HG02623 (cell line): ENCODE measurements at regions not wholly inside any gene's neighbourhood (a gene's known extent, or its start where the extent isn't known, plus 50 kb on each side); places are given as distances from the start of the nearest gene placed in this dataset.
A peak's percentile ranks its signal among the peaks of the same experiment; 100 is the strongest.
"Not testable (repeated sequence)": the region's sequence is repeated elsewhere in the genome, so short reads cannot be mapped to it uniquely, and the experiment has no call there.

ENCODE experiments used
- ATAC-seq: cut with Tn5 transposase; IDR thresholded peaks from one replicate; pipeline ENCODE4 v1.9.1; 2021; ENCODE audit warnings: moderate library complexity; ENCODE audit not compliant: unreplicated experiment

- ATAC-seq = not testable (repeated sequence)
Observed at GRCh38 chr1:219410721-219411120, 202.2 kb downstream of the ZC3H11B start.

DNA sequence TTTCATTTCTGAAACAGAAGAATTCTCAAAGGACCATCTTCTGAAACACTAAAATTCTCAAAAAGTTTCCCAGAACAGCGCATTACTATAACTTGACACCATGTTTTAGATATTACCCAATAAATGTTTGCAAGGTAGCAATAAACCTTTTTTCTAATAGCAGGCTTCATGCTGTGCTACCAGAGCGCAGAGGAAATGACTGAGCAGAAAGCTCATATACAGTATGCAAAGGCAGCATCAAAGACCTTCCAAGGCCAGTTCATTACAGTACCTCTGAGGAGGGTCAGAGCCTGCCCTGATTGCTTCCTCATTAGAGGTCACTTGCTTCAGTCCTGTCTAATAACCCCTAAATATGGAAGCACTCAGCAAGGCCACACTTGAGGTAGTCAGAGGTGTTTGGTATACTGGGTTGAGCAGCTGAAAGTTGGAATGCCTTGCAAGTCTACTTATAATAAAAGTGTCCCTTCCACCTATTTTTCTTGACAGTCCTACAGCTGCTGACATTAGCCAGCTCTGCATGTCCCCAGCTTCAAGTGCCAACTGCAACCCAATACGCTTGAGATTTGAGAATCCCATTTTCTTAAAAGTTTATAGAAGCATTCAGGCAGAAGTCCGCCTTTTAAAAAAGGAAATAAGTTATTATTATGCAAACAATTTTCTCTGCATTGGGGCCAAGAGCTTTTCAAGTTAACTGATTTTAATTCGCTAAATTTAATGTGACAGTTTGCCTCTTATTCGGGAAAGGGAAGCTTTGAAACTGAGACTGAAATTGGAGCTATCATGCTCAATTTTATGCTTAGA, 207.2 kb downstream of the ZC3H11B start:
- ATAC-seq = no peak

DNA sequence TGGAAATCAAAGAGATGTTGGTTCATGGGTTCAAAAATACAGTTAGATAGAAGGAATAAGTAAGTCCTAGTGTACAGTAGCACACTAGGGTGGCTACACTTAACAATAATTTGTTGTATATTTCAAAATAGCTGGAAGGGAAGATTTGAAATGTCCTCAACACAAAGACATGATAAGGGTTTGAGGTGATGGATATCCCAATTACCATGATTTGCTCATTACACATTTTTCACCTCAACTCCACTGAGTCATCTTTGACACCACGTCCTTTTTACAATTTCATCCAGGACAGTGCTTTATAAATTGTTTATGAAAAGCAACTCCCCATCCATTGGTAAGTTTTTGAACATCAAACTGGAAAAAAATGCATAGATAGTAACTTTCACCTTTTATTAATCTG, 208.3 kb downstream of the ZC3H11B start:
- ATAC-seq = no peak

DNA sequence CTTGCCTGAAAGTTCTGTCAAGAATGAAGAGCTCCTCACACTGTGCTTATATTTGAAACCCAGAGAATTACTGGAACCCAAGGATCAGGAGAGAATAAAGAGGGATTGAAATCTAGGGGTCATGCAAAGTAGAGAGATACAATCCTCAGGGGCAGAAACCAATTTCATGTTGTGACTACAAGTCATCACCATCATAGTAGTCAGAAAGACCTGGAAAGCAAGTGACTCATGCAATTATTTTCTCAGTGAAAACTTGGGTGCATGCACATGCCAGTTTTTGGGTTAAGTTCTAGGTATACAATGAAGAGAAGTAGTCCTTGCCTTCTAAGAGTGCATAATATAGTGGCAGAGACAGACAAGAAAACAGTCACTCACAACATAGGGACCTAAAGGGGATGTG, 210.0 kb downstream of the ZC3H11B start:
- no peak for ATAC-seq

GRCh38 chr1:219401724-219402625, 210.9 kb downstream of the ZC3H11B start:
- no peak for ATAC-seq

GRCh38 chr1:219399446-219399845, 213.5 kb downstream of the ZC3H11B start:
- no peak for ATAC-seq

DNA sequence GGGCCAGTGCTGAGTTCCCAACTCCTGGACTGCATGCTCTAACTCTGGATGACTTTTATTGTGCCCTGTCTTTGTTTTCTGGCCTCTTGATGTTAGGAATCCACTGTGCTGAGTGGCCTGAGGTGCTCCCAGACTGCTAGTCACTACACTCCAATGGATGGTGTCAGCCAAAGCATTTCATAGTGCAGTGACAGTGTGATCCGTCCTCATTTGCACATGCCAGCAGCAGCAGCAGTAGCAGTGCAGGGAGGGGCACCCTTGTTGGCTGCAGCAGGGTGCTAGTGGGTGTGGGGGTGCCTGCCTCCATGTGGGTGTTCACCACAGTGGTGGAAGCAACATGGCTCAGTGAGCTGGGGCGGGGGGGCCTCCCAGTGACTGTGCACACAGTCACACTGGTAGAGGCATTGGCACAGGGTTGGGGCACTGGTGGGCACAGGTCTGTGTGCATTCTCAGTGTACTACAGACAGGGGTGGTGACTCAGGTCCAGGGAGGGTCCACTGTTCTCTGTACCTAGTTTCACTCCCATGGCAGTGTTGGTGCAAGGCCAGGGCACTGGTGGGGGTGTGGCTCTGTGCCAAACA, 214.0 kb downstream of the ZC3H11B start:
- no peak for ATAC-seq

- ATAC-seq = no peak
Observed at GRCh38 chr1:219397511-219397910, 215.4 kb downstream of the ZC3H11B start.

GRCh38 chr1:219391297-219391696, 217.6 kb downstream of the LYPLAL1 start:
- no peak for ATAC-seq

DNA sequence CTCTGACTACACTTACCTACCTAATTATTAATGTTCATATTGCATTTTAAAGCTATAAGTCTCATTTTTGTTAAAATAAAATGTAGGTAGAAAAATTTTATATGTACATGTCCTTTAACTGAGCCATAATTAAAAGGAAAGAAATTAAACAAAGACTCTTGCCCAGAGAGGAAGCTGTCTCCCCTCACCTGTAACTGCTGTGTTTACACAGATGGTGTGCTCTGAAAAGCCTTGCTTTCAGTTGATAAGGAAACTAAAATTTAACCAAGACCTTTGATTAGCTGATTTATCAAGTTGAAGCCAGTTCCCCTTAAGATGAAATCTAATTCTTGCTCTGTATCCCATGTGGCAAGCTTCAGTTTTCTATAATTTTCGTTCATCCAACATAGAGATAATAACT, 213.5 kb downstream of the LYPLAL1 start:
- ATAC-seq = no peak

GRCh38 chr1:219385787-219386427, 212.2 kb downstream of the LYPLAL1 start:
- ATAC-seq = peak; percentile 87

- ATAC-seq = no peak
Observed at GRCh38 chr1:219383281-219383680, 209.6 kb downstream of the LYPLAL1 start.

DNA sequence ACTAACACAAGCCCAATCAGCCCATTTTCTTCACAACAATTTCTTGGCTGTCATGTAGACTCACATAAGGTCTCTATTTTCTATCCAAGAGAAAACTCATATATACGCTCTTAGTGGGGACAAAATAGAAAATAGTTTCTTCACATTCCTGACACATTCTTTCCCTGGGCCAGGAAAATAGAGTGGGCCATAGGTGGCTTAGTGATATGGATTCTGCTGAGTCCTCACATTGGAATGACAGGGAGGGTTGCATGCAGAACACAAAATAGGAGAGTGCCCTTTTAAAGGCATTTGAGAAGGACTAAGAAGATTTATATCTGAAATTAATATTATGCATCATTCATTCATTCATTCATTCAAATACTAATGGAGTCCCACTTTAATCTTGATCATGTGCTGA, 207.7 kb downstream of the LYPLAL1 start:
- ATAC-seq = no peak

- no peak for ATAC-seq
Observed at GRCh38 chr1:219380463-219380862, 206.8 kb downstream of the LYPLAL1 start.

DNA sequence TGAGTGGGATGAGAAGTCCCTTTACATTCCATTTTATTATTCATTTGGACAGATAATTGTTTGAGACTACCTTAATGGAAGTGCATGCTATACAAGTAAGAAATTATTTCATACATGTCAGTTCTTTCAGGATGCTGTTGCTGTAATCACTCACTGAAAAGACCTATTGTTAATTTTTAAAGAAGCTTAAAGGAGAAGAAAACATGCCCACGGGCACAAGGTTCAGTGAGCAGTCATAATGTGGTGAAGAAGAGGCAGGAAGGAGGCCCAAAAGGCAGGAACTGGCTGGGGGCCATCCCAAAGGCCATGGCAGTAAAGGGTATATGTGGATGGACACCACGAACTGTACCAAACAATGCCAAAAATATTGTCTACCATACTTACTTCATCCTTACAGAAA, 206.0 kb downstream of the LYPLAL1 start:
- ATAC-seq = no peak

DNA sequence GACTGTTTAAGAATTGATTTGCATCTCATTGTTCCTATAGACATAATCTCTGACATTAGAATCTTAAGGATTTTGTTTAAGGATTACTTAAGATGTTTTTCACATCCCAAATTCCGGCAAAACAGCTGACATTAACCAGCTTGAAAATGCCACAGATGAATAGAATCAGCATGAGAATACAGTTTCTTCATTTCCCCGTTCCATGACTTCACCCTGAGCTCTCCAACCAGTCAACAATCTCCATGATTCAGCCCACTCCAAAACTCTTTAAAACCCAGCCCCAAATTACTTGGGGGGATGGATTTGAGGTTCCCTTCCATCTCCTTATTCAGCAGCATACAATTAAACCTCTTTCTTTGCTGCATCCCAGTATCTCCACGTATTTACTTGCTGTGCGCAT, 201.0 kb downstream of the LYPLAL1 start:
- ATAC-seq = no peak

GRCh38 chr1:219374046-219374566, 200.4 kb downstream of the LYPLAL1 start:
- no peak for ATAC-seq

DNA sequence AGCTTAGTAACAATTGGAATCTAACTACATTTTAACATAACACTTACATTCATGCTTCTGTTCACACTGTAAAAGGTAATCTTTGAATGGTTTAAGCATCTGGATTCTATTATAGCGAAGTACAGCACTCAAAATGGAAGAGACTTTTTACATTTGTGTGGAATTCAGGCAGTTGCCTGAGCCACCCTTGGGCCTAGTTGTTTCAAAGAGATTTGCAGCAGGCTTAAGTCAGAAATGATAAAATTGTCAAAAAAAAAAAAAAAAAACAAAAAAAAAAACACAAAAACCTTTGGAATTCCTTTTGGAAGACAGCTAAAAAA, 199.9 kb downstream of the LYPLAL1 start:
- no peak for ATAC-seq

DNA sequence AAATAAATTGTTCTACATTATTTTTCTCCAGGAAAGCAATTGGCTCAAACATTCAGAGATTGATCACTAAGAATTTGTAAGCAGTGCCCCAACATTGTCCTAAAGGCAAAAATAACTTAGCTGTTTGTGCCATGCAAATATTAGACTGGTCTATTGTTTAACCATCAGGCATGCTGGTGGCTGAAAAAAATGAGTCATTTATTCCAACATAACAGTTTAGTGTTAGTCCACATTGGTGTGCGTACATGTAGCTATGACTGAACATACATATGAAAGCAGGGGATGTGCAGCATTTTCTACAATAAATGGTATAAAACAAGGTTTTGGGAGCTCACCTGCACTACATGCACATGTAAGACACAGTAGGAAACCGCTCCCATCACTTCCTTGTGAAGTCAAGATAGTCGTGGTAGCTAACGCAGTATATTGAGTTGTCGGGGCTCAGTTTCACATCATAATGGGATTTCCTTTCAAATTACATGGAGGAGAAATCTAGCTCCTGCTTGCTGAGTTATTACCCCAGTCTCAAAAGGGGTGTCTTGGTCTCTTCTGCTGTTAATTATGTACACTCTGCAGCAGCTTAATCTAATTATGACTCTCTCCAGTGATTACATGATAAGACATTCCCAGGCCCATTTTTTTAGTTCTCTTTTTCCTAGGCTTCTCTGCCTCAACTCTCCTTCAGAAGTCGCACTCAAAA, 199.4 kb downstream of the LYPLAL1 start:
- ATAC-seq = no peak

DNA sequence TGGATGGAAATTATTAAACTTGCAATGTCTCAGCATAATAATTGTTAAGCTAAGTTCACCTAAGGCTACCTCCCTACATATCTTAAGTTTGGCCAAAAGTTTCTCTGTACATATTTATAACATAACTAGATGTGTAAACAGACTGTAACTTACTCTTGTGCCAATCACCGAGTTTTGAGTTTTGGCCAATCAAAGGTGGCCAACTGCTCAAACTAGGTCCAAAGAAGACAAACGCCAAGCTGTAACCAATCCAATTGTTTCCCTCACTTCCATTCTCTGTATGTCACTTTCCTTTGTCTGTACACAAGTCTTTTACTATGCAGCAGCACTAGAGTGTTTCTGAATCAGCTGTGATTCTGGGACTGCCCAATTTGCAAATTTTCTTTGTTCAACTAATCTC, 197.8 kb downstream of the LYPLAL1 start:
- no peak for ATAC-seq

DNA sequence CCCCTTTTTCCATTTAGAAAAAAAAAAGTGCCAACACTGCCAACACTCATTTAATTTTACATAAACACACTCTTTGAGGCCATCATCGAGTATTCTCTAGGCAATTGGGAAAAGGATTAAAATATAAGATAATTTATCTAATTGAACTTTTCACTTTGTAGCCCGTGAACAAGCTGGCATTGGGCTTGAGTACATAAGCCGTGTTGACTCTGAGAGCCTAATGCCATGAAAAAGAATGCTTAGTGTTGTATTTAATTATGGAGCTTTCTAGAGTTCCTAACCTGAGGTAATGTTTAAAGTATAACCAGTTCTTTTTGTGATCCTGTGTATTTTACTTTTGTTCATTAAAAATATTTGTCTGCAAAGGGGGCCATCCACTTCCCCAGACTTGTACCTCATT, 193.8 kb downstream of the LYPLAL1 start:
- no peak for ATAC-seq
